ENCODE measurements at regions not wholly inside any gene's neighbourhood (a gene's known extent, or its start where the extent isn't known, plus 50 kb on each side); places are given as distances from the start of the nearest gene placed in this dataset.

- TF ChIP-seq CTCF (IDR thresholded peaks at IDR 0.05) (no peak), POLR2AphosphoS5 (IDR thresholded peaks at IDR 0.05) (no peak)
Measured at GRCh38 chr20:24066076-24066700, 77.6 kb upstream of the GGTLC1 start.
